Kidney capillary endothelial cell (primary cell): ENCODE measurements at regions not wholly inside any gene's neighbourhood (a gene's known extent, or its start where the extent isn't known, plus 50 kb on each side); places are given as distances from the start of the nearest gene placed in this dataset.
"Not testable (repeated sequence)": the region's sequence is repeated elsewhere in the genome, so short reads cannot be mapped to it uniquely, and the experiment has no call there.

Source experiments
- DNase-seq: peaks from one replicate; pipeline ENCODE4 v3.0.0-alpha.2; 2018; ENCODE audit warnings: low spot score

- no peak for DNase-seq
Observed at GRCh38 chr13:88718781-88719180, 1047.6 kb downstream of the SLITRK5 start.

- DNase-seq = no peak
Observed at GRCh38 chr13:88726075-88726474, 1054.9 kb downstream of the SLITRK5 start.

GRCh38 chr13:88727236-88727635, 1056.1 kb downstream of the SLITRK5 start:
- not testable (repeated sequence) for DNase-seq

- DNase-seq = no peak
Observed at GRCh38 chr13:88729605-88730004, 1058.4 kb downstream of the SLITRK5 start.

DNA sequence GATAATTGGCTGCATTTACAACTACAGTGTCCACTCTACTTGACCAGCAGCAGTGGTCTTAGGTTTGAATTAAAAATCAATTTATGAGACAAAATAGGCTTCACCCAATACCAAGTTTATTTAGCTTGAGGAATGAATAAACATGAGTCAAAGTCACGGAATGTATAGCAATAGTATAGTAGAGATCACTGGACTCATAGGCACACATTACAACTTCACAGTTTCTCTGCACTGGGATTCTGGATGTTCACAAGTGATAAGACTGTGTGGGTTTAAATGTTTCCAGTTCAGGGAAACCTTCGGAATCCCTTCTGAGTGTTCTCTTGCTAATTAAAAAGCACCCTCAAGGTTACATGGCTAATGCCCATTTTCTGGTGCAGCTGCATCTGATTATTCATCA, 1064.9 kb downstream of the SLITRK5 start:
- DNase-seq = no peak

DNA sequence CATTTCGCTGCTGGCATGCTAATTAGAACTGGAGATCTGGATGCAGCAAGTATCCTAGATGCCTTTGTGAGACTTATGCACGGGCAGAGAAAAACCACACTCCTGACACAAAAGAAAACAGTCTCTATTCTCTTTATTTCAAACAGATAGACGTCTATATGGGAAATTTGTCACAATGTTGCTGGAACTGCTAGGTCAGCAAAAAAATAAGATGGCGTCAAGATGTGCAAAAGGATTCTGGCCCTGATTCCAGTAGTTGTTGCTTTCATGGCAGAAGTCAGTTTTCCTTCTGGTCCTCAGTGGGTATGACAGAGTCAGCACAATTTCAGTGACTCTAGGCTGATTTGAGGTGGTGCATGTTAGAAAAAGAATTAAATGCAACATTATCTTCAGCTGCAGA, 1068.0 kb downstream of the SLITRK5 start:
- DNase-seq = no peak

DNA sequence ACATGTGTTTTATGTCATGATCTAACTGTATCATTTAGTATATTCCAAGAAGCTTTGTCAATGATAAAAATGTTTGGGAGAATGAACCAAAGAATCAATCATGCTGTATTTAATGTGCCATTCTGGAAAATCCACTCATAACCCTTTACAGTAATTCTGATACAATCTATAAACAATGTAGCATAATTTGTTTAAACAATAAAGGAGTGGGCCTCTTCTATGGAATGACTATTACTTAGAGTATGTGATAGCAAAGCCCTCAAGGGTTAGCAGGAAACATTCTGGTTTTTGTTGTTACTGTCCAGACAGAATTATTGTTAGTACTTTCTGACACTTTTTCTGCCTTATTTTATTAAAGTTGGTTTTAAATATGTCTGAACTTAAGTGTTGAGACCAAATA, 1073.1 kb downstream of the SLITRK5 start:
- no peak for DNase-seq

- DNase-seq = no peak
Observed at GRCh38 chr13:88745011-88745410, 1073.8 kb downstream of the SLITRK5 start.

DNA sequence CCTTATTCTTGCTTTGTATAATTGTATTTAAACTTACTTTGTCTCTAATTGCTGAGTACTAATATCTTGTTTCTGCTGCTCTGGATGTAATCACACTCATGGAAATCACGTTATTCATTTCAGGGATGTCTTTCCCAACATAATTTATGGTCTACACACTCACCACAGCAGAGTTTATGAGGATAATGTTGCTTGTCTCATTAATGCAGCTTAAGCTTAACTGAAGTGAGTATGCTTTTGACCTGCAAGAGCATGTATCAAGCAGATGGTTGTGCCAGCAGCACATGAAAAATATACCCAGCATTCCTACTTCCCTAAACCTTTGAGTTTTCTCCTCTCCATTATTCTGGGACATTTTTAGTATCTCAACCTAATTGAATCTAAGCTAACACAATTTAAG, 1080.9 kb downstream of the SLITRK5 start:
- DNase-seq = no peak

DNA sequence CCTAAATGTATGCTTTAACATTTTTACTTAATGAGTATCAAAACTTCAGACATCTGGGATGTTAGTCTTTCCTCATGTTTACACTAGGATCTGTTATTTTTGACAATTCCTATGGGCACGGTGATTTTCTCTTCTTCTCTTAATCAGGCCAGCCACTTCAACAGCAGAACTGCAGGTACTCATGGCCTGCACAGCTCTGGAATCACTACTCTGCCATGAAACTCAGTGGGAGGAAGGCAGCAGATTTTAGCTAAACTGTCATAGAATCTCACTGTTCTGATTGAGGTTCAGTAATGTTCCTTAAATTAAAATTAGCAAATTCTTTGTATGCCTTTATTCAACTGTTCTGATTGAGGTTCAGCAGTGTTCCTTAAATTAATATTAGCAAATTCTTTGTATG, 1083.0 kb downstream of the SLITRK5 start:
- DNase-seq = no peak

- no peak for DNase-seq
Observed at GRCh38 chr13:88761145-88761544, 1090.0 kb downstream of the SLITRK5 start.

DNA sequence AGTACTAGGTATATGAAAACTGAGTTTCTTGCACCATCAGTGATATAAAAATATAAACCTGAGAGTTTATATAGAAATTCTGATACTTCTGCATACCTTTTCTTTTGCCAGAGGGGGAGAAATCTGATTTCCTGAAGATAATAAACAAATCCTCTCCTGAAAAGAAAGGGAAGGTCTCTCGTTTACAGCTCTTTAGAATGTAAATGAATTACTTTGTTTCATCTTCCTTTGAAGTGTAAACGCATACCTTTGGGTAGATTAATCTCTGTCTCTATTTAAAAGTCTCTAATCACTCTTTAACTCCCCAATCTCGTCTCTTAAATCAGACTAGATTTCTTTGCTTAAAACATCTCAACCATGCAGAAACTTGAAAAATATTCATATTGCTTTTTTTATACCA, 1092.9 kb downstream of the SLITRK5 start:
- no peak for DNase-seq

DNA sequence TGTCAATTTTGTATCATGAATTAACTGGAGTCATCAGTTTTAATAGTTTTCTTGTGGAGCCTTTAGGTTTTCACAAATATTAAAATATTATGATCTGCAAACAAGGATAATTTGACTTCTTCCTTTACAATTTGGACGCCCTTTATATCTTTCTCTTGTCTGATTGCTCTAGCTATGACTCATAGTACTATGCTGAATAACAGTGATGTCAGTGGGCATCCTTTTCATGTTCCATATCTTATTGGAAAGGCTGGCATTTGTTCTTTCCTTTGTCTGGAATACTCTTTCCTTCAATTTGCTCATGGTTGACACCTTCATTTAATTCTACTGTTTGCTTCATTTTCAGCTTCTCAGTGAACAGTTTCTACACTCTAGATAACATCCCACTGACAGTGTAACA, 1129.3 kb downstream of the SLITRK5 start:
- no peak for DNase-seq

GRCh38 chr13:88801361-88801760, 1130.2 kb downstream of the SLITRK5 start:
- no peak for DNase-seq

DNA sequence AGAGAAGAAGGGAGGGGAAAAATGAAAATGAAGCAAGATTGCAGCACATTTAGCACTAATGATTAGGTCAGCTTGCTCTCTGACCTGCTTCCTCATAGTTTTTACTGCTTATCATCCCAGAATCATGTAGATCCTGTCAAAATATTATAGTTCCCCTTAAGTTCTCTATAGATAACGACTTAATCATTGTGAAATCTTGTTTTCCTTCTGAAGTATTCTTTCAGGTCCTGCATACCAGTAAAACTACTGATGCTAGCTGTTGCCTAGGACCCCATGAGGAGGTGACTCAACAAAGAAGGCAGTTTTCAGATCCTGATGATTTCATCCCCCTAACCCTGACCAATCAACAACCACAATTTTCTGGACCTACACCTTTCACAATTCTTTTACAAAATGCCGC, 1131.7 kb downstream of the SLITRK5 start:
- no peak for DNase-seq

GRCh38 chr13:88806438-88806837, 1135.3 kb downstream of the SLITRK5 start:
- DNase-seq = no peak

DNA sequence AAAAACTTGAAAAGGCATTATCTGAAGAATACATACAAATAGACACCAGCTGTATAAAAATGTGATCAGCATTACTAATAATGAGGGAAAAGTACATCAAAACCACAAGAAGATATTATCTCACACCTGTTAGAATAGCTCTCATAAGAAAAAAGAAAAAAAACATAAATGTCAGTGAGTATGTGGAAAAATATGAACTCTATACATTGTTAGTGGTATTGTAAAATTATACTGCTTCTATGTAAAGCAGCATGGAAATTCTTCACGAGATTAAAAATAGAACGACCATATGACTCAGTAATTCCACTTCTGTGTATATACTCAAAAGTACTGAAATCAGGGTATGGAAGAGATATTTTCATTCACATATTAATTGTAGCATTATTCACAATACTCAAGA, 1146.4 kb downstream of the SLITRK5 start:
- DNase-seq = no peak

DNA sequence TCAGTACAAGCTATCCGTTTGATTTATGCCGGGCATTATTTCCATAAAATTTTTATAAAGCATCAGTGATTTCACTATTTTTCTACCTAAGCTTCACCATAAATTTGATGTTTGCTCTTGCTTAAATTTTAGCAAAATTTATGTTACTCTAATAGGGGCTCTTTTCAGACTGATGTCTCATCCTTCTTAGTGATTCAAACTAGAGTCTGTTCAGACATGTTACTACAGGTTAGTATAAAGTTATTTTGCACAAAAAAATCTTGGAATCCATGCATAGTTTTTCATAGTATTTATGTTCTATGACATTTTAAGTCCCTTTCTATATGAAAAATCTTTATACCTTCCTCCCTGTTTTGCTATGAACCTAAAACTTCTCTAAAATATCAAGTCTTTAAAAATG, 1151.9 kb downstream of the SLITRK5 start:
- DNase-seq = no peak

DNA sequence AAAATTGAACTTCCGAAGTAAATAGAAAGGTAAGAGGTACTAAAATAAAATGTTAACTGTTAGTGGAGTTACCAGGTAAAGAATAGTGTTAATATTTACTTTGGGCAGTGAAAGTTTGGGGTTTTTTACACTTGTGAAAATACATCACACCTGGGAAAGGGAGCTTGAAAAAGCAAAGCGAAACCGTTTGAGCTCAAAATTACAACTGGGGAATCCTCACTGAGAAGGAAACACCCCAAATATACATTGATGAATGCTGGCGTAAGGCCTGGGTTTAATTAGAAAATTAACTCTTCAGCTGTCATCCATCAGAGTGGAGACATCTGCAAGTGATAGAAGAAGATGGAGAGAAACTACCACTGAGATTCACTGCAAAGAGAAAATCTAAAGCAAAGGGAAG, 1153.0 kb downstream of the SLITRK5 start:
- no peak for DNase-seq

DNA sequence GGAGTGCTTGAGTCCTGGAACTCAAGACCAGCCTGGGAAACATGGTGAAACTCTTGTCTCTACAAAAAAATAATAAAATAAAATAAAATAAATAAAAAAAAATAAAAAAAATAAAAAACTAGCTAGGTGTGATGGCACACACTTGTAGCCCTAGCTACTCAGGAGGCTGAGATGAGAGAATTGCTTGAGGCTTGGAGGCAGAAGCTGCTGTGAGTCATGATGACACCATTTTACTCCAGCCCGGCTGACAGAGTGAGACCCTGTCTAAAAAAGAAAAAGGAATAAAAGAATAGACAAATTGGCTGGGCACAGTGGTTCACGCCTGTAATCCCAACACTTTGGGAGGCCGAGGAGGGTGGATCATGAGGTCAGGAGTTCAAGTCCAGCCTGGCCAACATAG, 1168.9 kb downstream of the SLITRK5 start:
- no peak for DNase-seq

- DNase-seq = not testable (repeated sequence)
Observed at GRCh38 chr13:88852293-88852692, 1181.1 kb downstream of the SLITRK5 start.

DNA sequence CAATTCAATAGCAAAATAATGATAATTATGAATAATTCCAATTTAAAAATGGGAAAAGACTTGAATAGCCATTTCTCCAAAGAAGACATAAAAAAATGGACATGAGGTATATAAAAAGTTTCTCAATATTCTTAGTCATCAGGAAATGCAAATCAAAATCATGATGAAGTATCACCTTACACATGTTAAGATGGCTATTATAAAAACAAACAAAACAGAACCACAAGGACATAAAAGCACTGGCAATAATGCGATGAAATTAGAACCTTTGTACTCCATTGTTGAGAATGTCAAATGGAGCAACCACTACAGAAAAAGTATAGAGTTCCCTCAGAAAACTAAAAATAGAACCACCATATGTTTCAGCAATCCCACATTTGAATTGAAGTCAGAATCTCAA, 1186.1 kb downstream of the SLITRK5 start:
- DNase-seq = no peak

GRCh38 chr13:88862095-88862620, 1191.0 kb downstream of the SLITRK5 start:
- DNase-seq = no peak

- no peak for DNase-seq
Observed at GRCh38 chr13:88863116-88863515, 1191.9 kb downstream of the SLITRK5 start.

- no peak for DNase-seq
Observed at GRCh38 chr13:88866195-88866594, 1195.0 kb downstream of the SLITRK5 start.
